WTC11 (cell line): ENCODE measurements at regions not wholly inside any gene's neighbourhood (a gene's known extent, or its start where the extent isn't known, plus 50 kb on each side); places are given as distances from the start of the nearest gene placed in this dataset.
"Not testable (repeated sequence)": the region's sequence is repeated elsewhere in the genome, so short reads cannot be mapped to it uniquely, and the experiment has no call there.

Experiments
- ATAC-seq: fragments of 200-7000 bp; cut with Tn5 transposase; 2 replicates; pipeline ENCODE4 v1.10.0; 2021; ENCODE audit warnings: mild to moderate bottlenecking, moderate library complexity
- CTCF ChIA-PET: fragments of 300-600 bp; sonication (Branson Sonifier 250); formaldehyde crosslinking; loops from one replicate; lab custom pipeline; 2021; ENCODE audit warnings: antibody characterized with exemption; lab: Charles Lee
- POLR2A ChIA-PET: fragments of 350-600 bp; sonication (Branson Sonifier 250); formaldehyde crosslinking; loops from one replicate; lab custom pipeline; 2021; ENCODE audit warnings: antibody characterized with exemption; lab: Charles Lee
- DNase-seq: peaks from one replicate; pipeline ENCODE4 v3.0.0; 2021; ENCODE audit warnings: low spot score
- H3K27ac Mint-ChIP-seq: 2 replicates; pipeline ENCODE4 v1.8.0; 2021; ENCODE audit warnings: mixed read lengths
- H3K27me3 Mint-ChIP-seq: 2 replicates; pipeline ENCODE4 v1.8.0; 2021; ENCODE audit warnings: low read depth, mild to moderate bottlenecking, moderate library complexity, mixed read lengths
- H3K36me3 Mint-ChIP-seq: 2 replicates; pipeline ENCODE4 v1.8.0; 2021; ENCODE audit warnings: mixed read lengths
- H3K4me1 Mint-ChIP-seq: 2 replicates; pipeline ENCODE4 v1.8.0; 2022; ENCODE audit warnings: mixed read lengths
- H3K4me3 Mint-ChIP-seq: 2 replicates; pipeline ENCODE4 v1.8.0; 2021; ENCODE audit warnings: mild to moderate bottlenecking, moderate library complexity, mixed read lengths
- H3K9me3 Mint-ChIP-seq: 2 replicates; pipeline ENCODE4 v1.8.0; 2021; ENCODE audit warnings: mixed read lengths
- CREM ChIP-seq: sonication (generic); formaldehyde crosslinking; IDR thresholded peaks from 2 replicates; pipeline ENCODE4 v1.8.1; 2022; ENCODE audit warnings: mild to moderate bottlenecking, missing genetic modification reagents, moderate library complexity
- FOXP1 ChIP-seq: sonication (generic); formaldehyde crosslinking; IDR thresholded peaks from 2 replicates; pipeline ENCODE4 v1.8.0; 2022; ENCODE audit warnings: missing genetic modification reagents, mild to moderate bottlenecking, moderate library complexity, borderline replicate concordance
- GRHL2 ChIP-seq: fragments of 250-450 bp; sonication (Bioruptor Pico); IDR thresholded peaks from 2 replicates; pipeline ENCODE4 v1.8.0; 2022; ENCODE audit warnings: mild to moderate bottlenecking, moderate library complexity; ENCODE audit not compliant: insufficient replicate concordance, severe bottlenecking
- GTF2I ChIP-seq: fragments of 250-450 bp; sonication (Bioruptor Pico); conservative IDR thresholded peaks from 2 replicates; pipeline ENCODE4 v1.4.0; 2021; ENCODE audit warnings: mild to moderate bottlenecking
- IRF1 ChIP-seq: sonication (generic); formaldehyde crosslinking; IDR thresholded peaks from 2 replicates; pipeline ENCODE4 v1.8.0; 2023; ENCODE audit warnings: missing genetic modification reagents
- STAT6 ChIP-seq: sonication (generic); formaldehyde crosslinking; conservative IDR thresholded peaks from 2 replicates; pipeline ENCODE4 v1.8.1; 2023; ENCODE audit warnings: mild to moderate bottlenecking, low read depth, missing genetic modification reagents, moderate library complexity
- ZNF232 ChIP-seq: sonication (generic); formaldehyde crosslinking; IDR thresholded peaks from 2 replicates; pipeline ENCODE4 v1.8.0; 2022; ENCODE audit warnings: mild to moderate bottlenecking, missing genetic modification reagents
- TF ChIP-seq, protein P1 (sequence below): sonication (generic); formaldehyde crosslinking; IDR thresholded peaks from 2 replicates; pipeline ENCODE4 v1.8.0; 2022; ENCODE audit warnings: mild to moderate bottlenecking, missing genetic modification reagents
- TF ChIP-seq, protein P2 (sequence below): fragments of 250-450 bp; sonication (Bioruptor Pico); IDR thresholded peaks from 2 replicates; pipeline ENCODE4 v2.1.2; 2022; ENCODE audit warnings: mild to moderate bottlenecking, moderate library complexity

DNA sequence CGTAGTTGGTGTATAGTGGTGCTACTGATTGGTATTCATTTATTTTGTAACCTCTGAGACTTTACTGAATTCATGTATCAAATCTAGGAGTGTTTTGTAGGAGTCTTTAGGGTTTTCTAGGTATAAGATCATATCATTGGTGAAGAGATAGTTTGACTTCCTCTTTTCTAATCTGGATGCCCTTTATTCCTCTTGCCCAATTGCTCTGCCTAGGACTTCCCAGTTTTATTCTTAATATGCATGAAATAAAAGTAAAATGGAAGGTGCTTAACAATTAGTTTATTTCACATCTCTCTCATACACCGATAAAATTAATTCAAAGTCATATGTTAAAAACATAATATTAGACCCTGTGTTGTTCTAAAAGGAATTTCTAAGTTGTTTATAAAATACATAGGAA is 95.2 kb downstream of the CCDC74A start:
- H3K9me3 Mint-ChIP-seq, DNase-seq, H3K36me3 Mint-ChIP-seq, H3K27ac Mint-ChIP-seq, H3K4me3 Mint-ChIP-seq, H3K4me1 Mint-ChIP-seq, POLR2A ChIA-PET, ATAC-seq, H3K27me3 Mint-ChIP-seq: not testable (repeated sequence)
- CTCF ChIA-PET: interaction anchor here (1.2 kb wide), 1 partner anchor 49 kb away, joined by 4 read pairs; no protein-coding TSS in a partner anchor

- H3K9me3 Mint-ChIP-seq, H3K27me3 Mint-ChIP-seq, H3K27ac Mint-ChIP-seq, CTCF ChIA-PET, DNase-seq, ATAC-seq, POLR2A ChIA-PET, H3K4me1 Mint-ChIP-seq, H3K36me3 Mint-ChIP-seq, H3K4me3 Mint-ChIP-seq: not testable (repeated sequence)
These were observed 98.3 kb downstream of the CCDC74A start for GRCh38 chr2:131626011-131626410.

- CTCF ChIA-PET, H3K4me1 Mint-ChIP-seq, H3K36me3 Mint-ChIP-seq, DNase-seq, H3K9me3 Mint-ChIP-seq, H3K27me3 Mint-ChIP-seq, POLR2A ChIA-PET, H3K27ac Mint-ChIP-seq, H3K4me3 Mint-ChIP-seq, ATAC-seq: not testable (repeated sequence)
These were observed 98.9 kb downstream of the CCDC74A start for GRCh38 chr2:131626565-131626964.

DNA sequence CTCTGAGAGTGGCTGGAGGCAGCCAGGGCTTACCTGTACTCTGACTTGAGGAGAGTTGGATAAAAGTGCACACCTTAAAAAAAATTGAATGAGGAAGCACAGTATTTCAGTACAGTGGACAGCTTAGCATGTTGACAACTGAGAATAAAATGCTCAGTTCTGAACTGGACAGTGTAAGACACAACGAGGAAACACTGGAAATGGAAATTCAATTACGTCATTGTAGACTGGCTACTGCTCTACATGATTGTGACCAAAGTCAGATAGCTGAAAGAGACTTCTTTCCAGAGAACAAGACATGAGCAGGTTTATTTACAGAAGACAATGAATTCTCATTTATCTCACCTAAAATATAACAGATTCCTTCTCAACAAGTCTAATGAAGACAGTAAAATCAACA is 100.1 kb downstream of the CCDC74A start:
- not testable (repeated sequence) for DNase-seq

DNA sequence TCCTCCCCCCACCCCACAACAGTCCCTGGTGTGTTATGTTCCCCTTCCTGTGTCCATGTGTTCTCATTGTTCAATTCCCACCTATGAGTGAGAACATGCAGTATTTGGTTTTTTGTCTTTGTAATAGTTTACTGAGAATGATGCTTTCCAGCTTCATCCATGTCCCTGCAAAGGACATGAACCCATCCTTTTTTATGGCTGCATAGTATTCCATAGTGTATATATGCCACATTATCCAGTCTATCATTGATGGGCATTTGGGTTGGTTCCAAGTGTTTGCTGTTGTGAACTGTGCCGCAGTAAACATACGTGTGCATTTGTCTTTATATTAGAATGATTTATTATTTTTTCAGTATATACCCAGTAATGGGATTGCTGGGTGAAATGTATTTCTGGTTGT is 104.0 kb downstream of the CCDC74A start:
- ATAC-seq, DNase-seq, H3K4me3 Mint-ChIP-seq, CTCF ChIA-PET, H3K27me3 Mint-ChIP-seq, H3K4me1 Mint-ChIP-seq, H3K36me3 Mint-ChIP-seq, H3K27ac Mint-ChIP-seq, POLR2A ChIA-PET: not testable (repeated sequence)
- peaks cover 10% of the 10 kb centered on the region for H3K9me3 Mint-ChIP-seq

More for the DNA sequence above, 100.1 kb downstream of the CCDC74A start:
- H3K4me1 Mint-ChIP-seq, H3K36me3 Mint-ChIP-seq, ATAC-seq, CTCF ChIA-PET, H3K4me3 Mint-ChIP-seq, H3K27ac Mint-ChIP-seq, H3K27me3 Mint-ChIP-seq, POLR2A ChIA-PET: not testable (repeated sequence)
- H3K9me3 Mint-ChIP-seq: peaks cover 12% of the 10 kb centered on the region

DNA sequence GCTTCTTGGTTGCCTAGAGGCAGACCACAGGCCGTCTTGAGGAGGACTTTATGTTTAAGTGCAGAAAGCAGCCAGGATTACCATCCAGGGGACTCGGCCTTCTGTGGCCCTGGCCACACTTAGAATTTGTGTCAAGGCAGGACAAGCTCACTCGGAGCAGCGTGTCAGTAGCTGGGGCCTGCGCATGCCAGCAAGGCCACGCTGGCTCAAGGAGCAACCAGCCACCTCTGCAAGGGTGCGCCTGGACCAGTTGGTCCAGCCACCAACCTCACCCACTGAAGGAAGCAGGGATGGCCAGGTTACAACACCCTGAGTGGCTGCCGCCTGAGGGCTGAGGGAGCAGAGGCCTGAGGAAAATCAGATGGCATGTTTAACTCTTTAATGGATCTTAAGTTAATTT is 105.7 kb downstream of the CCDC74A start:
- CTCF ChIA-PET, H3K27me3 Mint-ChIP-seq, DNase-seq, H3K9me3 Mint-ChIP-seq, H3K4me1 Mint-ChIP-seq, POLR2A ChIA-PET, ATAC-seq, H3K4me3 Mint-ChIP-seq, H3K36me3 Mint-ChIP-seq, H3K27ac Mint-ChIP-seq: not testable (repeated sequence)

- POLR2A ChIA-PET, DNase-seq, H3K27me3 Mint-ChIP-seq, ATAC-seq, H3K4me3 Mint-ChIP-seq, H3K27ac Mint-ChIP-seq, H3K36me3 Mint-ChIP-seq, H3K4me1 Mint-ChIP-seq, H3K9me3 Mint-ChIP-seq: not testable (repeated sequence)
- CTCF ChIA-PET: interaction anchor here (1.0 kb wide), 1 partner anchor 39 kb away, joined by 3 read pairs; no protein-coding TSS in a partner anchor
These were observed 106.4 kb downstream of the CCDC74A start for GRCh38 chr2:131633827-131634695.

GRCh38 chr2:131635611-131636010 is 107.9 kb downstream of the CCDC74A start:
- H3K4me1 Mint-ChIP-seq: no peaks in the 10 kb centered on the region
- CTCF ChIA-PET: no interaction called here
- TF ChIP-seq STAT6 (CRISPR knock-in tag) (no peak), FOXP1 (no peak), GRHL2 (no peak), ZNF232 (CRISPR knock-in tag) (no peak), IRF1 (CRISPR knock-in tag) (no peak), GTF2I (CRISPR knock-in tag) (no peak), CREM (no peak)
- TF ChIP-seq, protein P1, sequence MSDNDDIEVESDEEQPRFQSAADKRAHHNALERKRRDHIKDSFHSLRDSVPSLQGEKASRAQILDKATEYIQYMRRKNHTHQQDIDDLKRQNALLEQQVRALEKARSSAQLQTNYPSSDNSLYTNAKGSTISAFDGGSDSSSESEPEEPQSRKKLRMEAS (CRISPR knock-in tag): no peak
- TF ChIP-seq, protein P2, sequence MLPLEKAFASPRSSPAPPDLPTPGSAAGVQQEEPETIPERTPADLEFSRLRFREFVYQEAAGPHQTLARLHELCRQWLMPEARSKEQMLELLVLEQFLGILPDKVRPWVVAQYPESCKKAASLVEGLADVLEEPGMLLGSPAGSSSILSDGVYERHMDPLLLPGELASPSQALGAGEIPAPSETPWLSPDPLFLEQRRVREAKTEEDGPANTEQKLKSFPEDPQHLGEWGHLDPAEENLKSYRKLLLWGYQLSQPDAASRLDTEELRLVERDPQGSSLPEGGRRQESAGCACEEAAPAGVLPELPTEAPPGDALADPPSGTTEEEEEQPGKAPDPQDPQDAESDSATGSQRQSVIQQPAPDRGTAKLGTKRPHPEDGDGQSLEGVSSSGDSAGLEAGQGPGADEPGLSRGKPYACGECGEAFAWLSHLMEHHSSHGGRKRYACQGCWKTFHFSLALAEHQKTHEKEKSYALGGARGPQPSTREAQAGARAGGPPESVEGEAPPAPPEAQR: no peak

More at GRCh38 chr2:131635611-131636010, 107.9 kb downstream of the CCDC74A start:
- DNase-seq: no peak
- H3K9me3 Mint-ChIP-seq: peaks cover 5% of the 10 kb centered on the region; the same call in 1 of the 2 replicates
- no peak for ATAC-seq
- H3K27ac Mint-ChIP-seq: no peak overlapping the region
- no peak overlapping the region for H3K4me3 Mint-ChIP-seq
- H3K27me3 Mint-ChIP-seq: no peaks in the 10 kb centered on the region
- POLR2A ChIA-PET: no interaction called here
- no peaks in the 10 kb centered on the region for H3K36me3 Mint-ChIP-seq
